Activated CD8-positive, alpha-beta memory T cell treated with anti-CD3 and anti-CD28 coated beads, Interleukin-2, amount 10 ng/mL, durations not matched to agents 7 days and 5 days (primary cell): ENCODE measurements at regions not wholly inside any gene's neighbourhood (a gene's known extent, or its start where the extent isn't known, plus 50 kb on each side); places are given as distances from the start of the nearest gene placed in this dataset.

ENCODE experiments used
- ATAC-seq: fragments of 150-1000 bp; cut with Tn5 transposase; one replicate; pipeline ENCODE4 v1.10.0; 2021; ENCODE audit warnings: moderate library complexity
- CTCF ChIA-PET: fragments of 350-600 bp; sonication (Branson Sonifier 250); formaldehyde crosslinking; loops from one replicate; lab custom pipeline; 2021; ENCODE audit warnings: antibody characterized with exemption; lab: Charles Lee
- DNase-seq: peaks from one replicate; pipeline ENCODE4 v3.0.0-alpha.2; 2020
- H3K27ac Mint-ChIP-seq: one replicate; pipeline ENCODE4 v1.8.0; 2021; ENCODE audit warnings: mild to moderate bottlenecking, mixed read lengths
- H3K27me3 Mint-ChIP-seq: one replicate; pipeline ENCODE4 v1.8.0; 2021; ENCODE audit warnings: mixed read lengths
- H3K36me3 Mint-ChIP-seq: one replicate; pipeline ENCODE4 v1.8.0; 2021; ENCODE audit warnings: mild to moderate bottlenecking, mixed read lengths
- H3K4me1 Mint-ChIP-seq: one replicate; pipeline ENCODE4 v1.8.0; 2021; ENCODE audit warnings: mixed read lengths
- H3K4me3 Mint-ChIP-seq: one replicate; pipeline ENCODE4 v1.8.0; 2021; ENCODE audit warnings: mild to moderate bottlenecking, moderate library complexity, mixed read lengths
- H3K9me3 Mint-ChIP-seq: one replicate; pipeline ENCODE4 v1.8.0; 2022; ENCODE audit warnings: low read depth, mixed read lengths

- CTCF ChIA-PET, result no interaction called here
- no peaks in the 10 kb centered on the region for H3K4me1 Mint-ChIP-seq
- H3K27ac Mint-ChIP-seq, result no peak overlapping the region
- H3K36me3 Mint-ChIP-seq, result no peaks in the 10 kb centered on the region
- no peak overlapping the region for H3K4me3 Mint-ChIP-seq
- DNase-seq, result no peak
- no peak for ATAC-seq
- H3K9me3 Mint-ChIP-seq, result no peaks in the 10 kb centered on the region
- no peaks in the 10 kb centered on the region for H3K27me3 Mint-ChIP-seq
Measured at GRCh38 chr2:219951099-219951498, 323.7 kb downstream of the SLC4A3 start.

- no peaks in the 10 kb centered on the region for H3K4me1 Mint-ChIP-seq
- H3K36me3 Mint-ChIP-seq, result no peaks in the 10 kb centered on the region
- CTCF ChIA-PET, result no interaction called here
- H3K4me3 Mint-ChIP-seq, result no peak overlapping the region
- H3K27ac Mint-ChIP-seq, result no peak overlapping the region
- no peaks in the 10 kb centered on the region for H3K27me3 Mint-ChIP-seq
- H3K9me3 Mint-ChIP-seq, result no peaks in the 10 kb centered on the region
- DNase-seq (no peak), ATAC-seq (no peak)
Measured at GRCh38 chr2:219954331-219954730, 326.9 kb downstream of the SLC4A3 start.

- Mint-ChIP-seq H3K27ac (no peak overlapping the region), H3K36me3 (no peaks in the 10 kb centered on the region), H3K27me3 (no peaks in the 10 kb centered on the region), H3K4me1 (no peaks in the 10 kb centered on the region), H3K9me3 (no peaks in the 10 kb centered on the region), H3K4me3 (no peak overlapping the region)
- ATAC-seq (no peak), DNase-seq (no peak)
- CTCF ChIA-PET, result no interaction called here
Measured at GRCh38 chr2:219957820-219958219, 330.4 kb downstream of the SLC4A3 start.

GRCh38 chr2:219958941-219959340 lies 331.5 kb downstream of the SLC4A3 start:
- no peak overlapping the region for H3K4me3 Mint-ChIP-seq

DNA sequence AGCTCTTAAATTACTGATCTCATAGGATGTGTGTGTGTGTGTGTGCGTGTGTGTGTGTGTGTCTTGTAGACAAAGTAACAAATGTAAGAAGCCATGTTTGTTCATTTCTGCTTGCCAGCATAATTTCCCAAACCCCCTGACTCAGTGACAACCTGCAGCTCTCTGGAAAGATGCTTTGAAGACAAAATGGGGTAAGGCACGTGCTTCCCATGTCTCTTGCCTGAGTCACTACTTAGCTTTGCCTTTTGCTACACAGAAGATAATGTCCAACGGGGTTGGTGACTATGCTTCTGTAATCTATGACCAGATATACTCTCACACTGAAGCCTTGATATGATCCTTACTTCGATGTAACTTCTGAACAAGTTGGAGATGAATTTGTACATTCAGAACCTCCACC lies 332.0 kb downstream of the SLC4A3 start:
- H3K27ac Mint-ChIP-seq, result no peak overlapping the region
- H3K36me3 Mint-ChIP-seq, result no peaks in the 10 kb centered on the region
- ATAC-seq (no peak), DNase-seq (no peak)
- H3K27me3 Mint-ChIP-seq, result no peaks in the 10 kb centered on the region
- CTCF ChIA-PET, result no interaction called here
- no peak overlapping the region for H3K4me3 Mint-ChIP-seq
- no peaks in the 10 kb centered on the region for H3K9me3 Mint-ChIP-seq
- no peaks in the 10 kb centered on the region for H3K4me1 Mint-ChIP-seq

More at GRCh38 chr2:219958941-219959340, 331.5 kb downstream of the SLC4A3 start:
- CTCF ChIA-PET, result interaction anchor here (0.7 kb wide), 1 partner anchor 9 kb away, joined by 3 read pairs; no protein-coding TSS in a partner anchor
- Mint-ChIP-seq H3K27me3 (no peaks in the 10 kb centered on the region), H3K4me1 (no peaks in the 10 kb centered on the region), H3K27ac (no peak overlapping the region), H3K9me3 (no peaks in the 10 kb centered on the region), H3K36me3 (no peaks in the 10 kb centered on the region)
- DNase-seq, result no peak
- no peak for ATAC-seq

GRCh38 chr2:219961947-219962498 lies 334.6 kb downstream of the SLC4A3 start:
- ATAC-seq, result no peak
- H3K4me1 Mint-ChIP-seq, result no peaks in the 10 kb centered on the region
- no peak overlapping the region for H3K4me3 Mint-ChIP-seq
- CTCF ChIA-PET, result no interaction called here
- H3K36me3 Mint-ChIP-seq, result no peaks in the 10 kb centered on the region
- no peak overlapping the region for H3K27ac Mint-ChIP-seq
- H3K9me3 Mint-ChIP-seq, result no peaks in the 10 kb centered on the region
- H3K27me3 Mint-ChIP-seq, result no peaks in the 10 kb centered on the region
- no peak for DNase-seq

GRCh38 chr2:219962801-219963200 lies 335.4 kb downstream of the SLC4A3 start:
- H3K27me3 Mint-ChIP-seq, result no peaks in the 10 kb centered on the region
- no peaks in the 10 kb centered on the region for H3K4me1 Mint-ChIP-seq
- H3K4me3 Mint-ChIP-seq, result no peak overlapping the region
- CTCF ChIA-PET, result no interaction called here
- DNase-seq (no peak), ATAC-seq (no peak)
- H3K36me3 Mint-ChIP-seq, result no peaks in the 10 kb centered on the region
- H3K9me3 Mint-ChIP-seq, result no peaks in the 10 kb centered on the region
- no peak overlapping the region for H3K27ac Mint-ChIP-seq

- H3K4me3 Mint-ChIP-seq, result no peak overlapping the region
- H3K9me3 Mint-ChIP-seq, result peaks cover 2% of the 10 kb centered on the region
- CTCF ChIA-PET, result no interaction called here
- no peaks in the 10 kb centered on the region for H3K27me3 Mint-ChIP-seq
- no peak for DNase-seq
- ATAC-seq, result no peak
- H3K4me1 Mint-ChIP-seq, result no peaks in the 10 kb centered on the region
- H3K27ac Mint-ChIP-seq, result no peak overlapping the region
- H3K36me3 Mint-ChIP-seq, result no peaks in the 10 kb centered on the region
Measured at GRCh38 chr2:219965287-219966194, 338.1 kb downstream of the SLC4A3 start.

DNA sequence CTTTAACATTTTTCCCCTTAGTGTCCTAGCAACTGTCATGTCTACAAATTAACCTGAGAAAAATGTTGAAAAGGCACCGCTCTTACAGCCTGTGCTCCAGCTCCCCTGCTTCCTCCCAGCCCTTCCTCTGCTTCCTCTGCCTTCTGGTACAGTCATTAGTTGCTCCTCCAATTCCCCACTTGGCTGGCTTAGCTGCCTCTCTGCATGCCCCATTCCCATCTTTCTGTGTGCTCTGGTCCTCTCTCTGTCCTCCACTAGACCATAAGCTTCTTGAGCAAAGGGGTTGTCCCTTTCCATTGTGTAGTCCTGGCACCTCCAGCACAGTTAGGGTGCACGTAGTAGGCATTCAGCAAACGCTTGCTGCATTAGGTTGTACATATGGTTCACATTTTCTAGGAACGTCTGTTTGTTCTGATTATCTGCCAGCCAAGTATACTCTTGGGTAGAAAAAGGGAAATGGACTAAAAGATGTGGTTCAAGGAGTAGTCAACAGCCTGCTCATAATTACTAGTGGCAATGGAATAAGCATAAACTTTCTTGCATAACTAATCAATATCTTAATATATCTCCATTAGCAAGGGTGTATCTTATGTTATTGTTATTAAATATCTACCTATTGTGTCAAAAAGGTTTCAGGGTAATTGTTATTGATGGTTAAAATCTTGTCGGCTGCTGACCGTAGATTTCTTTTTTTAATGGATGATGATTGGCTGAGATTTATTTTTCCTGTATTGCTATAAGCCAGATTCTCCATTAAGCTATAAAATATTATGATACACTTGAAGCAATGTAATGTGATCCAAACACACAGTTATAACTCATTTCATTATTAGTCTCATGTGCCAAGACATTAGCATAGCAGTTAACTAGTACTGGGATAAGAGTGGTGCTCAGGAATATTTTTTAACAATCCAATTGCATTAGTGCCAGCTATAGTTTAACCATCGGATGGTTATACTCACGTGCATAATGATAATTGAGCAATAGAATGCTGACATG lies 340.1 kb downstream of the SLC4A3 start:
- Mint-ChIP-seq H3K4me3 (no peak overlapping the region), H3K27me3 (no peaks in the 10 kb centered on the region), H3K9me3 (peaks cover 2% of the 10 kb centered on the region), H3K27ac (no peak overlapping the region), H3K36me3 (no peaks in the 10 kb centered on the region), H3K4me1 (no peaks in the 10 kb centered on the region)
- DNase-seq (no peak), ATAC-seq (no peak)
- CTCF ChIA-PET, result no interaction called here

DNA sequence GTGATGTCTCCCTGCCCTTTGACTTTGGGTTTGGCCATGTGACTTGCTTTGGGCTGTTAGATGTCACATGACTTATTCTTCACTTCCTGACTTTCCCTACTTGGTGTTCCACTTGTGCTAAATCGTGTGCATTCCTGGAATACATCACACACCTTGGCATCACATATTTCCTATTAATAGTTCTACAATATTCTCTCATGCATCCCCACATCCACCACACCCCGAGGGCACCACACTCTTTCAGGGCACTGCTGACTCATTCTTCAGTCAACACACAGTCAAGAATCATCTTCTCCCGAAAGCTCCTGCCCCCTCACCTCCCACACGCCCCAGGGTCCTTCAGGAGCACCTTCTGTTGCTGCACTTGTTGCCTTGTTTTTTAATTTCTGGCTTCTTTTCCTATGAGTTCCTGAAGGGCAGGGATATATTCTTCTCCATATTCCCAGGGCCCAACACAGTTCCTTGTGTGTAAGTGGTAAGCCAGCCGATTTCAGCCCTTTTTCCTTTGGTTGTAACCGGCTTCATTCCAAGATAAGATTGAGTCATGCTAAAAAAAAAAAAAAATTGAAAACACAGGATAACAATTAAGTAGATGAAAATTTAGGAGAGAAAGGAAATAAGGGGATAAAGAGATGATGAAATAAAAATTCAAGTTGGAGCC lies 341.4 kb downstream of the SLC4A3 start:
- Mint-ChIP-seq H3K36me3 (no peaks in the 10 kb centered on the region), H3K4me1 (no peaks in the 10 kb centered on the region), H3K27me3 (no peaks in the 10 kb centered on the region), H3K4me3 (no peak overlapping the region), H3K9me3 (peaks cover 2% of the 10 kb centered on the region), H3K27ac (no peak overlapping the region)
- DNase-seq (no peak), ATAC-seq (no peak)
- CTCF ChIA-PET, result no interaction called here

- CTCF ChIA-PET, result no interaction called here
- Mint-ChIP-seq H3K9me3 (peaks cover 2% of the 10 kb centered on the region), H3K36me3 (no peaks in the 10 kb centered on the region), H3K27ac (no peak overlapping the region), H3K4me3 (no peak overlapping the region), H3K27me3 (no peaks in the 10 kb centered on the region), H3K4me1 (no peaks in the 10 kb centered on the region)
- ATAC-seq (no peak), DNase-seq (no peak)
Measured at GRCh38 chr2:219969508-219969907, 342.1 kb downstream of the SLC4A3 start.

GRCh38 chr2:219973136-219973535 lies 345.7 kb downstream of the SLC4A3 start:
- H3K27me3 Mint-ChIP-seq, result no peaks in the 10 kb centered on the region
- no peak for DNase-seq

DNA sequence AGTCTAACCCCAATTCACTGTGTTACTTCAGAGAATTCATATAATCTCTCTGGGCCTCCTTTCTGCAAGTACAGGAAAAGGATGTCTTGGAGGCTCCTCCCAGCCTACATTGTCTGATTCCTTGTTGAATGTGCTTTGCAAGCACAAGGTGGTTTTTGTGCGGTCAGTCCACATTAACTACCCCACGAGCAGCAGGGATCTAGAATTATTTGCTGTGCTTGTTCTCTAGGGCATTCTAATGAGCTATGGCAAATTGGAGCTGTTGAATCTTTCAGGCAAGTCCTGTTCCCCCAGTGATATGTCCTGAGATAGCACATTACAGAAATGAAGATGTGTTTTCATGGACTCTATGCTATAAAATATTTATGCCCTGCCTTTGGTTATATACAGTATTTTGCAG lies 349.4 kb downstream of the SLC4A3 start:
- no peaks in the 10 kb centered on the region for H3K4me1 Mint-ChIP-seq

More at GRCh38 chr2:219973136-219973535, 345.7 kb downstream of the SLC4A3 start:
- CTCF ChIA-PET, result no interaction called here
- Mint-ChIP-seq H3K4me3 (no peak overlapping the region), H3K27ac (no peak overlapping the region), H3K4me1 (no peaks in the 10 kb centered on the region), H3K36me3 (no peaks in the 10 kb centered on the region), H3K9me3 (peaks cover 2% of the 10 kb centered on the region)
- no peak for ATAC-seq

More for the DNA sequence above, 349.4 kb downstream of the SLC4A3 start:
- DNase-seq (no peak), ATAC-seq (no peak)
- H3K36me3 Mint-ChIP-seq, result no peaks in the 10 kb centered on the region
- H3K4me3 Mint-ChIP-seq, result no peak overlapping the region
- H3K27ac Mint-ChIP-seq, result no peak overlapping the region
- no peaks in the 10 kb centered on the region for H3K27me3 Mint-ChIP-seq
- CTCF ChIA-PET, result no interaction called here
- H3K9me3 Mint-ChIP-seq, result no peaks in the 10 kb centered on the region
